ENCODE measurements at regions not wholly inside any gene's neighbourhood (a gene's known extent, or its start where the extent isn't known, plus 50 kb on each side); places are given as distances from the start of the nearest gene placed in this dataset.

DNA sequence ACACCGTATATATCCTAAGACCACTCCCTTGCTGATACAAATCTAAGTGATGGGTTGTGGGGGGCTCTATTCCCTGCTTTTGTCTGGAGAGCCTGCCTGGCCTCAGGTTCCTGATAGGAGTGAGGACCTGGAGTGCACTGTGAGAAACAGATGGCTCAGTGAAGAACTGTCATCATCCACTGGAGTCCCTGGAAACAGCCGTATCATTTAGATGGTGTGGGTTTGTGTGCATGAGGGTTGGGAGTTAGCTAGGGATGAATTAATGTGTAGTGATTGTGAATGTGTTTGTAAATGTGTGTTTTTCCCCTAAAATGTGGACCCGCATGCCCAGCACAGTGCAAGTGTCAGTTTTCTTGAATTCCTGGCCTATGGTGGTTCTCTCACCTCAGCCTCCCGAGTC, 111.6 kb downstream of the CRYBB2 start:
- Histone ChIP-seq H2AK5ac (ENCODE audit: low read depth, low read length) (no peak overlapping the region), H3K27ac (ENCODE audit: low read depth, low read length) (no peak overlapping the region), H2BK12ac (ENCODE audit: low read depth, low read length) (no peak overlapping the region), H4K8ac (ENCODE audit: extremely low read depth, insufficient read depth, low read length) (no peak overlapping the region), H2BK5ac (ENCODE audit: low read depth, low read length) (no peak overlapping the region), H2BK120ac (replicated peaks; ENCODE audit: low read depth, low read length) (no peak overlapping the region), H3K4me1 (replicated peaks in 1 of 4; ENCODE audit: control insufficient read depth in 3 of 4, insufficient read depth in 4 of 4, low read length in 3 of 4) (no peaks in the 10 kb centered on the region), H3K23ac (ENCODE audit: insufficient read length) (no peak overlapping the region), H2AFZ (ENCODE audit: low read length) (no peak overlapping the region), H3K23me2 (ENCODE audit: low read depth, low read length) (no peaks in the 10 kb centered on the region), H3K9ac (replicated peaks in 1 of 4; ENCODE audit: extremely low read depth in 1 of 4, low read depth in 3 of 4, low read length in 3 of 4) (no peak overlapping the region), H3K79me1 (ENCODE audit: low read depth, low read length) (no peaks in the 10 kb centered on the region), H3K79me2 (ENCODE audit: control insufficient read depth in 1 of 2, insufficient read depth in 2 of 2, low read length in 2 of 2) (no peaks in the 10 kb centered on the region), H3K4ac (replicated peaks; ENCODE audit: insufficient read length, low read depth, low read length) (no peak overlapping the region), H4K5ac (ENCODE audit: insufficient read length, low read depth, low read length) (no peak overlapping the region), H2BK15ac (ENCODE audit: low read length) (no peak overlapping the region), H3K4me3 (ENCODE audit: extremely low read depth in 1 of 4, insufficient read depth in 2 of 4, low read depth in 3 of 4, low read length in 4 of 4) (no peak overlapping the region), H3K18ac (ENCODE audit: extremely low read depth, low read length) (no peak overlapping the region), H3K14ac (ENCODE audit: insufficient read length) (no peak overlapping the region), H3K27me3 (replicated peaks in 1 of 4; ENCODE audit: control insufficient read depth in 3 of 4, extremely low read depth in 1 of 4, insufficient read depth in 3 of 4, low read length in 3 of 4) (no peaks in the 10 kb centered on the region), H4K20me1 (replicated peaks in 1 of 2; ENCODE audit: control insufficient read depth in 1 of 2, insufficient read depth in 2 of 2, low read length in 2 of 2) (no peaks in the 10 kb centered on the region), H4K91ac (replicated peaks; ENCODE audit: insufficient read length, low read length) (no peak overlapping the region), H3K36me3 (ENCODE audit: control insufficient read depth in 2 of 4, insufficient read depth in 4 of 4, low read length in 3 of 4) (no peaks in the 10 kb centered on the region), H2BK20ac (ENCODE audit: low read length) (no peak overlapping the region), H3K9me3 (ENCODE audit: insufficient read depth in 2 of 2, low read depth in 1 of 2, low read length in 1 of 2) (no peaks in the 10 kb centered on the region), H3K56ac (replicated peaks; ENCODE audit: insufficient read length, low read depth, low read length) (no peak overlapping the region), H3K4me2 (ENCODE audit: insufficient read depth in 1 of 2, low read depth in 2 of 2, low read length in 2 of 2) (no peak overlapping the region)
- CTCF ChIA-PET (ENCODE audit: partially characterized antibody) = no interaction called here
- 79% methylated on average over 4 of the region's 4 CpGs; no CpG with 5 or more reads in 1 of the 2 experiments for WGBS, 2 experiments (ENCODE audit: extremely low coverage in 1 of 2, insufficient coverage in 1 of 2, insufficient read length in 1 of 2, insufficient replicate concordance in 2 of 2, low coverage in 1 of 2, low lambda C conversion rate in 2 of 2, missing lambda C conversion rate in 1 of 2)
- FAIRE-seq (no peak), DNase-seq (ENCODE audit: low read depth in 1 of 2, low spot score in 2 of 2) (no peak)
- POLR2A ChIA-PET (ENCODE audit: partially characterized antibody) = no interaction called here
- TF ChIP-seq SIRT6 (IDR thresholded peaks at IDR 0.05; ENCODE audit: low read length) (no peak), JUN (IDR thresholded peaks at IDR 0.05; ENCODE audit: low read depth, low read length) (no peak), POU5F1 (IDR thresholded peaks at IDR 0.05; ENCODE audit: low read depth, low read length) (no peak), BACH1 (IDR thresholded peaks at IDR 0.05; ENCODE audit: low read length) (no peak), TCF12 (IDR thresholded peaks at IDR 0.05; ENCODE audit: low read depth, low read length) (no peak)

Data from H1 (cell line).